Gastrocnemius medialis (tissue), 4 donors: ENCODE measurements at regions not wholly inside any gene's neighbourhood (a gene's known extent, or its start where the extent isn't known, plus 50 kb on each side); places are given as distances from the start of the nearest gene placed in this dataset.
"Not testable (repeated sequence)": the region's sequence is repeated elsewhere in the genome, so short reads cannot be mapped to it uniquely, and the experiment has no call there.

ENCODE experiments used
- ATAC-seq, 2 donors: fragments of 150-250 bp; one replicate each; pipeline ENCODE4 v1.9.1; 2016
- DNase-seq, 2 donors: peaks; one replicate each; pipeline ENCODE4 v3.0.0-alpha.2; 2019
- H3K27ac ChIP-seq, 4 donors: fragments of 200-600 bp; sonication (generic); 1 replicate in 1 of 4; 2 replicates in 3 of 4; pipeline ENCODE4 v1.5.1; 2016 to 2018; ENCODE audit warnings: mild to moderate bottlenecking in 2 of 4, moderate library complexity in 1 of 4
- H3K27me3 ChIP-seq, 3 donors: fragments of 200-600 bp; sonication (generic) in 2 of 3; 1 replicate in 1 of 3; 2 replicates in 2 of 3; pipeline versions ENCODE4 v1.5.1 to v1.6.0; 2016 to 2019; ENCODE audit warnings: mild to moderate bottlenecking in 1 of 3, moderate library complexity in 1 of 3
- H3K36me3 ChIP-seq, 2 donors: fragments of 200-600 bp; sonication (generic) in 1 of 2; one replicate each; pipeline ENCODE4 v1.5.1; 2017 to 2018
- H3K4me1 ChIP-seq, 2 donors: fragments of 200-600 bp; sonication (generic) in 1 of 2; one replicate each; pipeline ENCODE4 v1.5.1; 2016 to 2017; ENCODE audit warnings: mild to moderate bottlenecking in 2 of 2
- H3K4me3 ChIP-seq, 4 donors: fragments of 200-600 bp; sonication (generic) in 3 of 4; 1 replicate in 1 of 4; 2 replicates in 3 of 4; pipeline ENCODE4 v1.5.1; 2016 to 2019; ENCODE audit warnings: mild to moderate bottlenecking in 2 of 4
- H3K9me3 ChIP-seq, 3 donors: fragments of 200-600 bp; sonication (generic) in 2 of 3; 1 replicate in 1 of 3; 2 replicates in 2 of 3; pipeline ENCODE4 v1.5.1; 2016 to 2019
- CTCF ChIP-seq, 5 experiments: fragments of 450-650 bp in 3 of 5; fragments of 200-600 bp in 2 of 5; sonication (generic) in 2 of 5; IDR thresholded peaks in 4 of 5; conservative IDR thresholded peaks in 1 of 5; 1 replicate in 4 of 5; 2 replicates in 1 of 5; pipeline ENCODE4 v1.5.1; 2016 to 2019; ENCODE audit warnings: antibody characterized with exemption in 5 of 5, mild to moderate bottlenecking in 3 of 5, moderate library complexity in 3 of 5
- POLR2A ChIP-seq, 2 donors: fragments of 450-650 bp; IDR thresholded peaks; one replicate each; pipeline ENCODE4 v1.6.1; 2017; ENCODE audit warnings: antibody characterized with exemption in 2 of 2, mild to moderate bottlenecking in 2 of 2, moderate library complexity in 2 of 2
- in situ Hi-C, 4 donors: fragments of 200-750 bp; cut with MboI; loops; one replicate each; pipeline versions ENCODE4 v1.15.0 to v1.8.0; 2017; ENCODE audit warnings: low sequenced_read_pairs in 4 of 4
- intact Hi-C: fragments of 100-400 bp; cut with DNase I; formaldehyde crosslinking; loops from one replicate; pipeline ENCODE4 v1.15.1; 2023; ENCODE audit warnings: low total_unique reads

DNA sequence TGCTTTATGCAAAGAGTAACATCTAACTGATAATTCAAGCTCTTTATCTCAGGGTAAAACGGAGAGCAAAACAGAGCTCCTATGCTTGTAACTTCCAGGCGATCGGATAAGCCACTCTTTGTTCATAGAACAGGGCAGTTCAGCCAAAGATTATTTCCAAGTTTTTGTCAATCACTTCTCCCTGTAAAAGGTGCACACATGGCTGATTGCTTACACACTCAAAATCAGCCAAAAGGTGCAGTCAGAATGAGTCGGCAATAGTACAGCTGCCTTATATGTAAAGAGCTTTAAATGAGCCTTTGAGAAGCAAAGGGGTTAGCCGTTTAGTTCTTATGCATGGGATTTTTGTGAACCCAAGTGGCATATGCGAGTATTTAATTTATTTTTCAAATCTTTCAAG lies 449.6 kb upstream of the POU3F2 start:
- no peaks in the 10 kb centered on the region for H3K9me3 ChIP-seq
- no peak overlapping the region for H3K4me3 ChIP-seq
- H3K27me3 ChIP-seq, result no peaks in the 10 kb centered on the region
- no peak for TF ChIP-seq CTCF (IDR thresholded peaks at IDR 0.05 in 4 of 5, conservative IDR thresholded peaks at IDR 0.05 in 1 of 5)
- TF ChIP-seq POLR2A (IDR thresholded peaks at IDR 0.05), result no peak
- H3K36me3 ChIP-seq, result no peaks in the 10 kb centered on the region
- ATAC-seq (no peak), DNase-seq (no peak)
- in situ Hi-C loops (no loop called here), intact Hi-C loops (no loop called here)
- H3K27ac ChIP-seq, result no peak overlapping the region
- no peaks in the 10 kb centered on the region for H3K4me1 ChIP-seq

DNA sequence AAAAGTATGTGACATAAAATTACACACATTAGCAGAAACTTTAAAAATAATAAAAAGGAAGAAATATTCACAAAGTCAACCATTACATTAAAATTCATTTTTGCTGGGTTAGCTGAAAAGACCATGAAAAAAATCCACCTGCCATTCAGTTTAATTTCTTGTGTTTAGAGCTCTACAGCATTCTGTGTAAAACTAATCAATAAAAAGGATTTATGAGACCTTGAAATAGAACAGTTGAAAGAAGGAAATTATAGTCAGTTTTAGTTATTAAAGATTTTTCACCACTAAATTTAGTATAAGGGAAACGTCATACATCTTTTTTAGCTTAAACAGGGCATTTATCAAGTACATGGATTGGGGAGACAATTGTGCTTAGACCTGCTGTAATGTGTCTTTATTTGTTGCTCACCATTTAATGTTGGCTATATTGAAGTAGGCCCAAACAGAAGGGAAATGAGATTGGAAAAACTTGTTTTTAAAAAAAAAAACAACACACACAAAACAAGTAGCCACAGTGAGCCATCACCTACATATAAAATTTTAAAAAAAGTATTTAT lies 438.7 kb upstream of the POU3F2 start:
- no peak for DNase-seq
- H3K9me3 ChIP-seq, result no peaks in the 10 kb centered on the region
- ATAC-seq, result no peak
- intact Hi-C loops, result no loop called here
- in situ Hi-C loops, result no loop called here
- no peaks in the 10 kb centered on the region for H3K36me3 ChIP-seq
- H3K4me1 ChIP-seq, result no peaks in the 10 kb centered on the region
- H3K27me3 ChIP-seq, result no peaks in the 10 kb centered on the region
- no peak overlapping the region for H3K4me3 ChIP-seq
- no peak for TF ChIP-seq CTCF (IDR thresholded peaks at IDR 0.05 in 4 of 5, conservative IDR thresholded peaks at IDR 0.05 in 1 of 5)
- TF ChIP-seq POLR2A (IDR thresholded peaks at IDR 0.05), result no peak
- no peak overlapping the region for H3K27ac ChIP-seq

- ATAC-seq, result no peak
- in situ Hi-C loops, result no loop called here
- TF ChIP-seq CTCF (IDR thresholded peaks at IDR 0.05 in 4 of 5, conservative IDR thresholded peaks at IDR 0.05 in 1 of 5) (no peak), POLR2A (IDR thresholded peaks at IDR 0.05) (no peak)
- Histone ChIP-seq H3K4me1 (no peaks in the 10 kb centered on the region), H3K4me3 (no peak overlapping the region), H3K27me3 (no peaks in the 10 kb centered on the region), H3K9me3 (no peaks in the 10 kb centered on the region), H3K27ac (no peak overlapping the region), H3K36me3 (no peaks in the 10 kb centered on the region)
- DNase-seq, result no peak
- intact Hi-C loops, result no loop called here
Measured at GRCh38 chr6:98416027-98416426, 418.3 kb upstream of the POU3F2 start.

- intact Hi-C loops, H3K36me3 ChIP-seq, H3K4me1 ChIP-seq, ATAC-seq, H3K27ac ChIP-seq, H3K27me3 ChIP-seq, H3K4me3 ChIP-seq, DNase-seq, H3K9me3 ChIP-seq, in situ Hi-C loops: not testable (repeated sequence)
Measured at GRCh38 chr6:98416497-98417158, 417.7 kb upstream of the POU3F2 start.

GRCh38 chr6:98433325-98434056 lies 400.9 kb upstream of the POU3F2 start:
- in situ Hi-C loops, result no loop called here
- TF ChIP-seq CTCF (IDR thresholded peaks at IDR 0.05 in 4 of 5, conservative IDR thresholded peaks at IDR 0.05 in 1 of 5), result no peak
- TF ChIP-seq POLR2A (IDR thresholded peaks at IDR 0.05), result no peak
- intact Hi-C loops, result no loop called here
- Histone ChIP-seq H3K9me3 (no peaks in the 10 kb centered on the region), H3K27ac (no peak overlapping the region), H3K27me3 (no peaks in the 10 kb centered on the region), H3K36me3 (no peaks in the 10 kb centered on the region), H3K4me3 (no peak overlapping the region), H3K4me1 (no peaks in the 10 kb centered on the region)
- ATAC-seq, result no peak
- DNase-seq, result no peak
